Activated T-cell treated with anti-CD3 and anti-CD28 coated beads, Interleukin-2, amount 50 U/mL, for 72 hours (primary cell): ENCODE measurements at regions not wholly inside any gene's neighbourhood (a gene's known extent, or its start where the extent isn't known, plus 50 kb on each side); places are given as distances from the start of the nearest gene placed in this dataset.

ENCODE experiments used
- ATAC-seq, 2 donors: fragments of 150-1000 bp; cut with Tn5 transposase; replicated peaks in 1 of 2; 2 replicates each; pipeline ENCODE4 v1.10.0; 2021; ENCODE audit warnings: moderate library complexity in 2 of 2, mild to moderate bottlenecking in 1 of 2
- DNase-seq, 2 donors: peaks; one replicate each; pipeline ENCODE4 v3.0.0; 2021 to 2022; ENCODE audit warnings: mixed read lengths in 1 of 2
- H3K27ac Mint-ChIP-seq: one replicate; pipeline ENCODE4 v1.8.0; 2022; ENCODE audit warnings: mild to moderate bottlenecking, moderate library complexity, mixed read lengths
- H3K27me3 Mint-ChIP-seq: one replicate; pipeline ENCODE4 v1.8.0; 2022; ENCODE audit warnings: low read depth, mixed read lengths
- H3K36me3 Mint-ChIP-seq, 2 donors: one replicate each; pipeline ENCODE4 v1.8.0; 2022; ENCODE audit warnings: mixed read lengths in 2 of 2, mild to moderate bottlenecking in 1 of 2; ENCODE audit not compliant: insufficient read depth in 2 of 2
- H3K4me1 Mint-ChIP-seq: one replicate; pipeline ENCODE4 v1.8.0; 2022; ENCODE audit warnings: low read depth, mixed read lengths
- H3K4me3 Mint-ChIP-seq, 2 donors: one replicate each; pipeline ENCODE4 v1.8.0; 2022; ENCODE audit warnings: mild to moderate bottlenecking in 2 of 2, mixed read lengths in 2 of 2, moderate library complexity in 2 of 2
- H3K9me3 Mint-ChIP-seq, 2 donors: one replicate each; pipeline ENCODE4 v1.8.0; 2022; ENCODE audit warnings: mixed read lengths in 2 of 2

GRCh38 chr15:96020133-96020532, 310.4 kb upstream of the NR2F2 start:
- Mint-ChIP-seq H3K27ac (no peak overlapping the region), H3K36me3 (no peaks in the 10 kb centered on the region), H3K4me3 (no peak overlapping the region), H3K4me1 (no peaks in the 10 kb centered on the region), H3K27me3 (peaks cover 17% of the 10 kb centered on the region), H3K9me3 (peaks cover 0 to 4% of the 10 kb centered on the region in 2 donors)
- DNase-seq (no peak), ATAC-seq (no peak)

- ATAC-seq = no peak
- no peaks in the 10 kb centered on the region for H3K36me3 Mint-ChIP-seq
Observed at GRCh38 chr15:96020797-96021196, 309.7 kb upstream of the NR2F2 start.

DNA sequence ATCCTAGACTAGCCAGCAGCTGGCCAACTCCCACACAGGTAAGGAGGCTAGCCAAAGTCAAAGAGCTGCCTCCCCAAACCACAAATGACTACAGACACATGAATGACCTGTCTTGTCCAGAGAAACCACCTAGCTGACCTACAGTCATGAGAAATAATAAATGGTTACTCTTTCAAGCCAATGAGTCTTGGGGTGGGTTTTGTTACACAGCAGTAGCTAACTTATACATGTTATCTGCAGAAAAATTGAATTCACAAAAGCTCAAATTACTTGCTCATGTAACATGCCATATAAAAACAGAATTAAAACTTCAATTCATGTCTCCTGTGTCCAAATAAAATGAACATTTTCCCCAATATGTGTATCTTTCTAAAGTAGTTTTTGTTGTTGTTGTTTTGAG, 307.4 kb upstream of the NR2F2 start:
- Mint-ChIP-seq H3K36me3 (no peaks in the 10 kb centered on the region), H3K4me1 (no peaks in the 10 kb centered on the region), H3K27me3 (peaks cover 17% of the 10 kb centered on the region), H3K4me3 (no peak overlapping the region), H3K27ac (no peak overlapping the region), H3K9me3 (no peaks in the 10 kb centered on the region)
- DNase-seq (no peak), ATAC-seq (no peak)

More at GRCh38 chr15:96020797-96021196, 309.7 kb upstream of the NR2F2 start:
- DNase-seq = no peak
- H3K4me3 Mint-ChIP-seq = no peak overlapping the region
- H3K4me1 Mint-ChIP-seq = no peaks in the 10 kb centered on the region
- H3K27ac Mint-ChIP-seq = no peak overlapping the region
- H3K27me3 Mint-ChIP-seq = peaks cover 17% of the 10 kb centered on the region
- peaks cover 0 to 3% of the 10 kb centered on the region in 2 donors for H3K9me3 Mint-ChIP-seq

DNA sequence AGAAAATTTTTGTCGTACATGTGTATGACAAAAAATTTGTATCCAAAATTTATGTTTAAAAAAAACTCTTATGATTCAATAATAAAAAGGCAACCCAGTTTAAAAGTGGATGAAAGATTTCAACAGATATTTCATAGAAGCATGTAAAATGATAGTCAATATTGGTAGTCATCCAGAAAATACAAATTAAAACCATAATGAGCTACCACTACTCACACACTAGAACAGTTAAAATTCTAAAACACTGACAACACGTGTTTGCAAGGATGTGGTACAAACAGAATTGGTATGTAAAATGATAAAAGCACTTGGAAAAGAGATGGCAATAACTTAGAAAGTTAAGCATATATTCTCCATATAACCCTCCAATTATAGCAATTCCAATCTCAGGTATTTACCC, 303.0 kb upstream of the NR2F2 start:
- H3K36me3 Mint-ChIP-seq = no peaks in the 10 kb centered on the region
- no peak overlapping the region for H3K27ac Mint-ChIP-seq

GRCh38 chr15:96028620-96029019, 301.9 kb upstream of the NR2F2 start:
- no peaks in the 10 kb centered on the region for H3K36me3 Mint-ChIP-seq
- no peak overlapping the region for H3K27ac Mint-ChIP-seq
- H3K4me3 Mint-ChIP-seq = no peak overlapping the region
- H3K9me3 Mint-ChIP-seq = peaks cover 3 to 4% of the 10 kb centered on the region in 2 donors
- no peaks in the 10 kb centered on the region for H3K4me1 Mint-ChIP-seq
- no peak for DNase-seq
- peaks cover 40% of the 10 kb centered on the region for H3K27me3 Mint-ChIP-seq
- no peak for ATAC-seq

More for the DNA sequence above, 303.0 kb upstream of the NR2F2 start:
- Mint-ChIP-seq H3K27me3 (peaks cover 34% of the 10 kb centered on the region), H3K4me3 (no peak overlapping the region), H3K9me3 (peaks cover 3 to 4% of the 10 kb centered on the region in 2 donors), H3K4me1 (no peaks in the 10 kb centered on the region)
- DNase-seq (no peak), ATAC-seq (no peak)

DNA sequence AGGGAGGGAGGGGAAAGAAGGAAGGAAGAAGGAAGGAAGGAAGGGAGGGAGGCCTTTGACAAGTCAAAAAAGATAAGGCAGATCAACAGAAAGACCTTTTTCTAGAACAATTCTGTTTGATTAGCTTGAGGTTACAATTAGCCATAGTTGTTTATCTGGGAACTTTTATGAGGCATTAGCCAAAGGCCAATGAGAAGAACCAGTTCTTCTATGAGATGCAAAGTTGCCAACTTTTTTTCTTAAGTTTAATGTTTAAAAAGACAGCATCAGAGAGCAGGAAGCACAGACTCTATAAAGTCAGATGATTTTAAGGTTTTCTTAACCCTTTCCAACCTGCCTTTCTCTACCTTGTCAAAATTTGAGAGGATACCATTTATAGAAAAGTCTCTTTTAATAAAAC, 301.3 kb upstream of the NR2F2 start:
- no peak overlapping the region for H3K27ac Mint-ChIP-seq
- no peak for ATAC-seq
- no peaks in the 10 kb centered on the region for H3K36me3 Mint-ChIP-seq
- H3K9me3 Mint-ChIP-seq = peaks cover 3 to 4% of the 10 kb centered on the region in 2 donors
- H3K27me3 Mint-ChIP-seq = peaks cover 36% of the 10 kb centered on the region
- no peak overlapping the region for H3K4me3 Mint-ChIP-seq
- H3K4me1 Mint-ChIP-seq = no peaks in the 10 kb centered on the region
- no peak for DNase-seq

GRCh38 chr15:96031426-96032110, 298.9 kb upstream of the NR2F2 start:
- ATAC-seq (no peak), DNase-seq (no peak)
- H3K4me3 Mint-ChIP-seq = no peak overlapping the region
- no peaks in the 10 kb centered on the region for H3K36me3 Mint-ChIP-seq
- peaks cover 58% of the 10 kb centered on the region for H3K27me3 Mint-ChIP-seq
- H3K9me3 Mint-ChIP-seq = peaks cover 3 to 4% of the 10 kb centered on the region in 2 donors
- no peak overlapping the region for H3K27ac Mint-ChIP-seq
- no peaks in the 10 kb centered on the region for H3K4me1 Mint-ChIP-seq

DNA sequence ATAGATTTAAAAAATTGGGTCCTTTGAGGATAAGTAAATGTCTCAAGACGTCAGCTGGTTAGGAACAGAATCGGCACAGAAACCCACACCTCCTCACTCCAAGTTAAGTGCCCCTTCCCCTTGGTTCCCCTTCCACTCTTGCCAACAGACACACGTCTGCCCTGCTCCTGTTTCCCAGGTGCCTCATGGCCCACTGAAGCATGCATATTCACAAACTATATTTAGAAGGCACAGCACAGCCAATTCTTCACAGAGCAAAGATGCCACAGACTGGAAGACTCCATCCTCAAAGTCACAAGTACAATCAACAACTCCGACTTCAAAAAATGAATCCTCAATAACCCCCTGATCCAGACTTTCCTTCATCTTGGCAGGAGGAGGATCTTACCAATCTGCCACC, 295.4 kb upstream of the NR2F2 start:
- ATAC-seq = no peak
- Mint-ChIP-seq H3K9me3 (peaks cover 3% of the 10 kb centered on the region in 2 donors), H3K36me3 (no peaks in the 10 kb centered on the region), H3K27me3 (peaks cover 86% of the 10 kb centered on the region), H3K27ac (no peak overlapping the region), H3K4me1 (peaks cover 12% of the 10 kb centered on the region), H3K4me3 (no peak overlapping the region)
- no peak for DNase-seq

DNA sequence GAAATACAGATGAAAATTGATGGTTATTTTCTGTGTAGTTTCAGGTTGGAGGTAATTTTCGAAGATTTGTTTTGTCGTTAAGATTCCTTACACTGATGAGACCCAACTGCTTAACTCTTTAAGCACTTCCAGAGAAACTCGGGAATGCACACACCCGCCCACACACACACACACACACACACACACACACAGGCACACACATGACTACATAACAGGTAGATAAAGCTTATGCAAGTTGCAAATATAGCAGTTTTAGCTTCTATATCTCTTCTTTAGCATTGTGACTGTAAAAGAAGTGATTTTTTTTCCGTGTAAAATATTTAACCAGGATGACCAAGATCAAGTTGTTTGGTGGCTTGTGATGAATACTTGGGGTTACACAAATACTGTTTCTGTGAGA, 294.9 kb upstream of the NR2F2 start:
- H3K27me3 Mint-ChIP-seq = peaks cover 89% of the 10 kb centered on the region
- DNase-seq (no peak), ATAC-seq (no peak)
- H3K36me3 Mint-ChIP-seq = no peaks in the 10 kb centered on the region
- H3K4me1 Mint-ChIP-seq = peaks cover 12% of the 10 kb centered on the region
- no peak overlapping the region for H3K27ac Mint-ChIP-seq
- H3K9me3 Mint-ChIP-seq = peaks cover 2 to 3% of the 10 kb centered on the region in 2 donors
- H3K4me3 Mint-ChIP-seq = no peak overlapping the region

- H3K27me3 Mint-ChIP-seq = peaks cover 91% of the 10 kb centered on the region
- no peak overlapping the region for H3K27ac Mint-ChIP-seq
- no peak for DNase-seq
- H3K36me3 Mint-ChIP-seq = peaks cover 0 to 1% of the 10 kb centered on the region in 2 donors
- peaks cover 0 to 2% of the 10 kb centered on the region in 2 donors for H3K9me3 Mint-ChIP-seq
- H3K4me3 Mint-ChIP-seq = no peak overlapping the region
- H3K4me1 Mint-ChIP-seq = peaks cover 12% of the 10 kb centered on the region
- ATAC-seq = no peak
Observed at GRCh38 chr15:96037584-96037983, 292.9 kb upstream of the NR2F2 start.

GRCh38 chr15:96038131-96038530, 292.4 kb upstream of the NR2F2 start:
- Mint-ChIP-seq H3K36me3 (peaks cover 0 to 1% of the 10 kb centered on the region in 2 donors), H3K27ac (no peak overlapping the region), H3K27me3 (peaks cover 88% of the 10 kb centered on the region), H3K9me3 (peaks cover 0 to 2% of the 10 kb centered on the region in 2 donors), H3K4me1 (peaks cover 12% of the 10 kb centered on the region), H3K4me3 (no peak overlapping the region)
- no peak for ATAC-seq
- no peak for DNase-seq

DNA sequence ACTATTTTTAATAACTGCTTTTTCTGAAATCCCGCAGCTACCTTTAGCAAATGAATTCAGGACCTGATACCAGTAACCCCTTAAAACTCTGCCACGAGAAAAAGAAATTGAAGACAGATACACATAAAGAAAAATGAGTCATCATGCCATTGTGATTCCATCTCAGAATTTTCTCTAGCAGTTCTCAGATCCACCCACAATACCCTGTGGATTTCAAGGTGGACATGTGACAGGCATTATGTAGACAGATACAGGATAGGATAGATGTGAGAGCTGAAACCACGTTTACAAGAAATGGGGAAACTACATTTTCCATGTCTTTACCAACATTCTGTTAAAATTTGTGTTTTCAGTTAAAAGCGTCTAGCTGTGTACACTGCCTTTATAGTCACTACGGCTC, 291.9 kb upstream of the NR2F2 start:
- Mint-ChIP-seq H3K36me3 (peaks cover 0 to 1% of the 10 kb centered on the region in 2 donors), H3K27me3 (peaks cover 86% of the 10 kb centered on the region), H3K9me3 (peaks cover 0 to 2% of the 10 kb centered on the region in 2 donors), H3K4me3 (no peak overlapping the region), H3K4me1 (peaks cover 12% of the 10 kb centered on the region), H3K27ac (no peak overlapping the region)
- ATAC-seq (no peak), DNase-seq (no peak)

- no peak for ATAC-seq
- H3K27ac Mint-ChIP-seq = no peak overlapping the region
- H3K27me3 Mint-ChIP-seq = peaks cover 68% of the 10 kb centered on the region
- H3K9me3 Mint-ChIP-seq = peaks cover 0 to 2% of the 10 kb centered on the region in 2 donors
- peaks cover 0 to 1% of the 10 kb centered on the region in 2 donors for H3K36me3 Mint-ChIP-seq
- DNase-seq = no peak
- no peak overlapping the region for H3K4me3 Mint-ChIP-seq
- H3K4me1 Mint-ChIP-seq = peaks cover 12% of the 10 kb centered on the region
Observed at GRCh38 chr15:96041982-96042733, 288.3 kb upstream of the NR2F2 start.
